ENCODE measurements at regions not wholly inside any gene's neighbourhood (a gene's known extent, or its start where the extent isn't known, plus 50 kb on each side); places are given as distances from the start of the nearest gene placed in this dataset.

DNA sequence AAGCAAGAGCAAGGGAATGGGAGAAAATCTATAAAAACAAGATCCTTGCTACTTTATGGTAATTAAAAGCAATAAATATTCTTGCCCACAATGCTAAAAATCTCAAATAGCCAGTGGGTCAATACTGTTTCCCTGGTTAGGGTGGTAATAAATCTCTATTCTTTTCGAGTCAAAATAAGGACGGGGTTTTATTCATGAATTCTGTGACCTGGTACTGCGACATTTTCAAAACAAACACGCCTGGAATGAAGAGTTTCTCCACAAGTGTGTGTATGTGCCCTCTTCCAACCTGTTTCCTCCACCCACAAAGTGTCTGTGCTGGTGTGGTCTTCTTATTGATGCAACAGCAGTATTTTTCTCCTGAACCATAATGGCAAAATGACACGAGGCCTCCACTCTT lies 358.8 kb upstream of the BRINP1 start:
- TF ChIP-seq CTCF (IDR thresholded peaks at IDR 0.05) (no peak), EZH2 (IDR thresholded peaks at IDR 0.05; ENCODE audit: borderline replicate concordance, insufficient read depth, low read depth, low read length, poor library complexity, severe bottlenecking) (no peak)
